H9 (cell line): ENCODE measurements at regions not wholly inside any gene's neighbourhood (a gene's known extent, or its start where the extent isn't known, plus 50 kb on each side); places are given as distances from the start of the nearest gene placed in this dataset.

Experiments
- DNase-seq: peaks from one replicate; pipeline ENCODE4 v3.0.0-alpha.2; 2017
- H2AFZ ChIP-seq: one replicate; pipeline ENCODE4 v1.6.1; 2013; ENCODE audit warnings: mild to moderate bottlenecking, low read length, control low read depth, moderate library complexity
- H2AK5ac ChIP-seq: 2 replicates; pipeline ENCODE4 v1.6.1; 2013; ENCODE audit warnings: low read length, control low read depth, mixed read lengths; ENCODE audit not compliant: insufficient read length
- H2BK120ac ChIP-seq: one replicate; pipeline ENCODE4 v1.6.1; 2013; ENCODE audit warnings: low read depth, mild to moderate bottlenecking, low read length, control low read depth, inconsistent platforms; ENCODE audit not compliant: poor library complexity, severe bottlenecking
- H2BK12ac ChIP-seq: 2 replicates; pipeline ENCODE4 v1.6.1; 2013; ENCODE audit warnings: low read length, control low read depth, mixed read lengths, low read depth; ENCODE audit not compliant: insufficient read length
- H2BK15ac ChIP-seq: 2 replicates; pipeline ENCODE4 v1.6.1; 2013; ENCODE audit warnings: low read depth, low read length, control low read depth
- H2BK20ac ChIP-seq: one replicate; pipeline ENCODE4 v1.6.1; 2013; ENCODE audit warnings: low read depth, mild to moderate bottlenecking, low read length, control low read depth, inconsistent platforms; ENCODE audit not compliant: poor library complexity, severe bottlenecking
- H2BK5ac ChIP-seq: 2 replicates; pipeline ENCODE4 v1.6.1; 2013; ENCODE audit warnings: low read length, control low read depth, mixed read lengths; ENCODE audit not compliant: insufficient read length
- H3K14ac ChIP-seq: 2 replicates; pipeline ENCODE4 v1.6.1; 2013; ENCODE audit warnings: low read length, control low read depth; ENCODE audit not compliant: insufficient read depth
- H3K18ac ChIP-seq: 2 replicates; pipeline ENCODE4 v1.6.1; 2013; ENCODE audit warnings: low read depth, mild to moderate bottlenecking, mixed read lengths, low read length, control low read depth; ENCODE audit not compliant: insufficient read length
- H3K23ac ChIP-seq: 2 replicates; pipeline ENCODE4 v1.6.1; 2013; ENCODE audit warnings: low read length, control low read depth, mixed read lengths, low read depth; ENCODE audit not compliant: insufficient read length
- H3K23me2 ChIP-seq: 2 replicates; pipeline ENCODE4 v1.6.1; 2013; ENCODE audit warnings: low read depth, mild to moderate bottlenecking, mixed read lengths, low read length, control low read depth; ENCODE audit not compliant: insufficient read length, poor library complexity, severe bottlenecking
- H3K27ac ChIP-seq: 2 replicates; pipeline ENCODE4 v1.5.1; 2013; ENCODE audit warnings: low read length, control low read depth, mixed read lengths, low read depth; ENCODE audit not compliant: insufficient read length
- H3K27me3 ChIP-seq: 2 replicates; pipeline ENCODE4 v1.6.1; 2013; ENCODE audit warnings: low read length, control low read depth, inconsistent platforms; ENCODE audit not compliant: insufficient read depth
- H3K4ac ChIP-seq: 2 replicates; pipeline ENCODE4 v1.6.1; 2013; ENCODE audit warnings: low read depth, mild to moderate bottlenecking, control low read depth, inconsistent platforms, low read length, moderate library complexity
- H3K4me1 ChIP-seq: 2 replicates; pipeline ENCODE4 v1.6.1; 2013; ENCODE audit warnings: low read length, control low read depth, inconsistent platforms; ENCODE audit not compliant: insufficient read depth
- H3K4me2 ChIP-seq: 2 replicates; pipeline ENCODE4 v1.6.1; 2013; ENCODE audit warnings: low read length, control low read depth, mixed read lengths; ENCODE audit not compliant: insufficient read length, insufficient read depth
- H3K56ac ChIP-seq: 2 replicates; pipeline ENCODE4 v1.6.1; 2013; ENCODE audit warnings: low read depth, mild to moderate bottlenecking, mixed read lengths, low read length, control low read depth; ENCODE audit not compliant: insufficient read length
- H3K79me1 ChIP-seq: 2 replicates; pipeline ENCODE4 v1.6.1; 2013; ENCODE audit warnings: low read depth, mild to moderate bottlenecking, moderate library complexity, low read length, control low read depth, inconsistent platforms; ENCODE audit not compliant: insufficient read depth, poor library complexity, severe bottlenecking
- H3K79me2 ChIP-seq: 2 replicates; pipeline ENCODE4 v1.6.1; 2013; ENCODE audit warnings: low read length, control low read depth, inconsistent platforms; ENCODE audit not compliant: insufficient read depth
- H3K9ac ChIP-seq: 2 replicates; pipeline ENCODE4 v1.6.1; 2013; ENCODE audit warnings: low read length, control low read depth, mixed read lengths; ENCODE audit not compliant: insufficient read length; ENCODE audit errors: extremely low read depth
- H3K9me3 ChIP-seq: one replicate; pipeline ENCODE4 v1.6.1; 2013; ENCODE audit warnings: low read depth, low read length, inconsistent platforms; ENCODE audit not compliant: control insufficient read depth
- H3T11ph ChIP-seq: one replicate; pipeline ENCODE4 v1.6.1; 2013; ENCODE audit warnings: mild to moderate bottlenecking, low read length, control low read depth, inconsistent platforms
- H4K20me1 ChIP-seq: one replicate; pipeline ENCODE4 v1.6.1; 2013; ENCODE audit not compliant: control insufficient read depth, insufficient read length, insufficient read depth
- H4K5ac ChIP-seq: 2 replicates; pipeline ENCODE4 v1.6.1; 2013; ENCODE audit warnings: low read depth, mild to moderate bottlenecking, mixed read lengths, low read length, control low read depth; ENCODE audit not compliant: insufficient read length
- H4K8ac ChIP-seq: replicated peaks from 2 replicates; pipeline ENCODE4 v1.6.1; 2013; ENCODE audit warnings: low read length, control low read depth, mixed read lengths, low read depth; ENCODE audit not compliant: insufficient read length
- H4K91ac ChIP-seq: 2 replicates; pipeline ENCODE4 v1.6.1; 2013; ENCODE audit warnings: low read depth, mild to moderate bottlenecking, moderate library complexity, mixed read lengths, low read length, control low read depth; ENCODE audit not compliant: insufficient read length
- H3K27ac Mint-ChIP-seq, 3 experiments: 2 replicates in 2 of 3; 3 replicates in 1 of 3; pipeline ENCODE4 v1.8.0; 2020 to 2021; ENCODE audit warnings: mixed read lengths in 3 of 3, mild to moderate bottlenecking in 1 of 3, moderate library complexity in 1 of 3
- H3K27me3 Mint-ChIP-seq: 2 replicates; pipeline ENCODE4 v1.8.0; 2021; ENCODE audit warnings: low read depth, mild to moderate bottlenecking, moderate library complexity, mixed read lengths
- H3K36me3 Mint-ChIP-seq, 3 experiments: 2 replicates in 2 of 3; 3 replicates in 1 of 3; pipeline ENCODE4 v1.8.0; 2020 to 2021; ENCODE audit warnings: low read depth in 3 of 3, mixed read lengths in 3 of 3; ENCODE audit not compliant: insufficient read depth in 1 of 3
- H3K4me1 Mint-ChIP-seq, 2 experiments: 2 replicates each; pipeline ENCODE4 v1.8.0; 2020; ENCODE audit warnings: mixed read lengths in 2 of 2
- H3K4me3 Mint-ChIP-seq, 2 experiments: 2 replicates in 1 of 2; 3 replicates in 1 of 2; pipeline ENCODE4 v1.8.0; 2020 to 2021; ENCODE audit warnings: mild to moderate bottlenecking in 2 of 2, mixed read lengths in 2 of 2, moderate library complexity in 1 of 2
- H3K9me3 Mint-ChIP-seq, 2 experiments: 2 replicates in 1 of 2; 3 replicates in 1 of 2; pipeline ENCODE4 v1.8.0; 2020; ENCODE audit warnings: mild to moderate bottlenecking in 2 of 2, mixed read lengths in 2 of 2, moderate library complexity in 1 of 2
- CTCF ChIP-seq: fragments of 200-600 bp; sonication (generic); conservative IDR thresholded peaks from 3 replicates; pipeline ENCODE4 v1.8.0; 2021; ENCODE audit warnings: antibody characterized with exemption, mild to moderate bottlenecking

- Histone ChIP-seq H3K14ac (no peak overlapping the region), H2BK12ac (no peak overlapping the region), H2BK5ac (no peak overlapping the region), H3K9ac (no peak overlapping the region), H3K27ac (no peak overlapping the region), H3K79me1 (no peaks in the 10 kb centered on the region), H3K56ac (no peak overlapping the region), H4K91ac (no peak overlapping the region), H2BK15ac (no peak overlapping the region), H3K79me2 (no peaks in the 10 kb centered on the region), H3K23me2 (no peaks in the 10 kb centered on the region), H4K20me1 (no peaks in the 10 kb centered on the region), H3K4me2 (no peak overlapping the region), H4K5ac (no peak overlapping the region), H3K9me3 (peaks cover 10% of the 10 kb centered on the region), H2BK20ac (no peak overlapping the region), H3T11ph (no peak overlapping the region), H3K4me1 (no peaks in the 10 kb centered on the region), H3K18ac (no peak overlapping the region), H3K4ac (no peak overlapping the region), H3K23ac (no peak overlapping the region), H2BK120ac (no peak overlapping the region), H2AFZ (no peak overlapping the region), H3K27me3 (no peaks in the 10 kb centered on the region), H2AK5ac (no peak overlapping the region), H4K8ac (no peak overlapping the region)
- no peak for TF ChIP-seq CTCF
- no peak overlapping the region for H3K27ac Mint-ChIP-seq
- H3K9me3 Mint-ChIP-seq: peaks cover 43% of the 10 kb centered on the region in 2 experiments
- DNase-seq: no peak
- H3K4me3 Mint-ChIP-seq: no peak overlapping the region
- H3K4me1 Mint-ChIP-seq: no peaks in the 10 kb centered on the region
- peaks cover 20 to 46% (median 30%) of the 10 kb centered on the region in 3 experiments for H3K36me3 Mint-ChIP-seq
- no peaks in the 10 kb centered on the region for H3K27me3 Mint-ChIP-seq
These were observed 585.7 kb upstream of the MARCKS start for GRCh38 chr6:113271437-113271836.
